Inferior parietal cortex (tissue), 1 donor: ENCODE measurements at regions not wholly inside any gene's neighbourhood (a gene's known extent, or its start where the extent isn't known, plus 50 kb on each side); places are given as distances from the start of the nearest gene placed in this dataset.
A peak's percentile ranks its signal among the peaks of the same experiment; 100 is the strongest.
"Not testable (repeated sequence)": the region's sequence is repeated elsewhere in the genome, so short reads cannot be mapped to it uniquely, and the experiment has no call there.

Experiments used
- DNase-seq: peaks from one replicate; pipeline ENCODE4 v3.0.0-alpha.2; 2016; ENCODE audit errors: extremely low spot score

GRCh38 chr14:40273417-40273816 lies 841.2 kb upstream of the FBXO33 start:
- no peak for DNase-seq

- DNase-seq: no peak
Measured at GRCh38 chr14:40271480-40271879, 839.2 kb upstream of the FBXO33 start.

DNA sequence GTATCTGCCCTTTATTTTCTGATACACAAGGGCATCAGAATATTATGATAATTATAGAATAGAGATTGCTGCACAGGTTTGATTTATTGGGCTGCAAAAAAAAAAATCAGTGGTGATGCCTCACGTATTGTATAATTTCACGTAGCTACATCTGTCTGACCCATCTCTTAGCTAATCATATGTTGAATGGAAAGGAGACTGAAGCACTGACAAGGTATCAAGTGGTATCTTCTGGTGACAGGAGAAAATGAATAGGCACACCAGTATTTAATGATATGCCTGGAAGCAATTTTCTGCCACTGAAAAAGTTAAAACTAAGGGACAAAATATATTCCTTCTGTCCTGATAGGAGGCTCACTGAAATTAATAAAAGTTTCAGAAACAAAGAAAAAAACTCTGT lies 837.2 kb upstream of the FBXO33 start:
- DNase-seq: no peak

DNA sequence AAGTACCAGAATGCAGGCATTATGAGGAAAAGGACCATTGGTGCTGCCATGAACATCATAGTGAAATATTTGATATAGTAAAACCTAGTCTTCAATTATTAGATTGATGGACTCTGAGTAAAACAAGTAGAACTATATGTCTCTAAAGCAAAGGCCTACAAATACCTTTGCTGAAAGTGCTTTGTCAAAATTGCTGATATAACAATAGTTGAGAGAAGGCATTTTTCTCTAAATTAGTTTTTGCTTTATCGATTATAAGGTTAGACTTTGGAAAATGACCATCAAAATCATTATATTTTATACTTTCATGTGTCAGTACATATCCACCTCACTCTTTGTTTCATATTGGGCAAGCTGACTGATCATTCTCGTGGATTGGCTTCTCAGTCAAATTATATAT lies 836.0 kb upstream of the FBXO33 start:
- DNase-seq: no peak

- no peak for DNase-seq
Measured at GRCh38 chr14:40265096-40265495, 832.9 kb upstream of the FBXO33 start.

DNA sequence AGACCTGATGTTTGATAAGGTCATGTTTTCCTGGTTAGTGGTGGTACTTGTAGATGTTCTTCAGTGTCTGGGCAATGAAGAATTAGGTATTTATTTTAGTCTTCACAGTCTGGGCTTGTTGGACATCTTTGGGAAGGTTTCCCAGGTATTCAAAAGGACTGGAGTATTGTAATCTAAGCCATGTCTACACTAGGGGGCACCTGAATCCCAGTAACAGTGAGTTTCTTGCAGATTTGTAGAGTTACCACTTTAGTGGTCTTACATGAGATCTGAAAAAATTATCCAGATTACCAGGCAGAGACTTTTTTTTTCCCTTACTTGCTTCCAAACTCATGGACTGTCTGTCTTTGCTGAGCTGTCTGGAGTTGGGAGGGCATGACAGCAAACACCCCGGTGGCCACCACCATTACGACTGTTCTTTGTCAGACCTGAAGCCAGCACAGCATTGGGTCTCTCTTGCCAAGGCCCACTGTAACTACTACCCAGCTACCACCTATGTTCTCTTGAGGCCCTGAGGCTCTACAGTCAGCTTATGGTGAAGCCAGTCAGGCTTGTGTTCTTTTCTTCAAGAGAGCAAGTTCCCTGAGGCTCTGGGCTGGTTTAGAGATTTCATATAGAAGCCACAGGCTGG lies 820.7 kb upstream of the FBXO33 start:
- no peak for DNase-seq

DNA sequence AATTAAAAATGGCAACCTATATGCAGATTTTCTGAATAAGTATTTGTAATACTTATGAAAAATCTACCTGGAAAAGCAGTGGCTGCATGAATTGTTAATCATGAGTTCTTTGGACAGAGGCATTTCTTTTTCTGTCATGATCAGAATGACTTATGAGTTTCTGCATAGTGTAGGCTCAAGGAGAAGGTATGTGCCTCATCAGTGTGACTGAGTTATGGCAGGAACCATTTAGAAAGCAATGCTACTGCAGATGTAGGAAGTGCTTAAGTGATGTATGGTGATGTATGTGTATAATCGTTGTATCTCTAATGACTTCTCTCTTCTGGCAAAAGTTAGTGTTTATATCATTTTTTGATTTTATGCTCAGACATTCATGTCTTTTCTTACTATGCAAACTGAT lies 816.4 kb upstream of the FBXO33 start:
- no peak for DNase-seq

- DNase-seq: peak; percentile 14
Measured at GRCh38 chr14:40240245-40240859, 808.1 kb upstream of the FBXO33 start.

DNA sequence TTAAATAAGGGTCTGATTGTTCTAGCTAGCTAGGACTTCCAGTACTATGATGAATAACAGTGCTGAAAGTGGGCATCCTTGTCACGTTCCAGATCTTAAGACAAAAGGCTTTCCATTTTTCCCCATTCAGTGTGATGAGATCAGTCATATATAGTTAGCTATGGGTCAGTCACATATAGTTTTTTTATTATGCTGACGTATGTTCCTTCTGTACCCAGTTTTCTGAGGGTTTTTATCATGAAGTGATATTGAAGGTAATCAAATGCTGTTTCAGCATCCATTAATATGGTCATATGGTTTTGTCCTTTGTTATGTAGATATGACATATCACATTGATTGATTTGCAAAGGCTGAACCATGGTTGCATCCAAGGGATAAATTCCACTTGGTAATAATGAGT lies 800.1 kb upstream of the FBXO33 start:
- DNase-seq: no peak

- DNase-seq: no peak
Measured at GRCh38 chr14:40229676-40230075, 797.4 kb upstream of the FBXO33 start.

GRCh38 chr14:40222996-40223395 lies 790.8 kb upstream of the FBXO33 start:
- DNase-seq: no peak

- DNase-seq: no peak
Measured at GRCh38 chr14:40221428-40221827, 789.2 kb upstream of the FBXO33 start.

- DNase-seq: no peak
Measured at GRCh38 chr14:40219032-40219431, 786.8 kb upstream of the FBXO33 start.

DNA sequence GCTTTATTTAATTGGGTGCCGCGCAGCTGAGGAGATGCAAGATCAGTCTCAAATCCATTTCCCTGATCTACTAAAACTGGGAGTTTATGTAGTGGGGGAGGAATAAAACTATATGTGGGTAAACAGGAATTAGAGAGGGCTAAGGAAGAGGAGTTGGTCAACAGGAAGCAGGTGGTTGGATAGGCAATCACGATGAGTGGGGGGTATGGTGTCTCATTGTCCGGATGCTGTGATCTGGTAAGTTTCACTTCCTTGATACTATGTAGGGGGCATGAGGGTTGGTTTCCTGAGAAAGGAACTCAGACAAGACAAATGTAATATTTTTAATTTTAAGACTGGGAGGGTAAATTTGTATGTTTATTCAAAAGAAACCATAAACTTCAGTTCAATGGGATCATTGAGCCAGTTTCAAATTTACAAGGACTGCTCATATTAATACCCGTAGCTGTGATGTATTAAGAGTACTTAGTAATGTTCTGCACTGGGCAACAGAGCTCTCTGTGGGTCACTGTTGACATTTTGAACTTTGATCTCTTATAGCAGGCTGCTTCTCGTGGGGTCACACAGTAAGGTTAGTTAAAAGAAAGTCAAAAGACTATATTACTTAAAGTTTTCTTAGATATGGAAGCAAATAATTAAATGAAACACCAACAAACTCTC lies 786.2 kb upstream of the FBXO33 start:
- no peak for DNase-seq

- no peak for DNase-seq
Measured at GRCh38 chr14:40216976-40217375, 784.7 kb upstream of the FBXO33 start.

GRCh38 chr14:40216408-40216807 lies 784.2 kb upstream of the FBXO33 start:
- DNase-seq: not testable (repeated sequence)

GRCh38 chr14:40213701-40214100 lies 781.5 kb upstream of the FBXO33 start:
- DNase-seq: no peak

DNA sequence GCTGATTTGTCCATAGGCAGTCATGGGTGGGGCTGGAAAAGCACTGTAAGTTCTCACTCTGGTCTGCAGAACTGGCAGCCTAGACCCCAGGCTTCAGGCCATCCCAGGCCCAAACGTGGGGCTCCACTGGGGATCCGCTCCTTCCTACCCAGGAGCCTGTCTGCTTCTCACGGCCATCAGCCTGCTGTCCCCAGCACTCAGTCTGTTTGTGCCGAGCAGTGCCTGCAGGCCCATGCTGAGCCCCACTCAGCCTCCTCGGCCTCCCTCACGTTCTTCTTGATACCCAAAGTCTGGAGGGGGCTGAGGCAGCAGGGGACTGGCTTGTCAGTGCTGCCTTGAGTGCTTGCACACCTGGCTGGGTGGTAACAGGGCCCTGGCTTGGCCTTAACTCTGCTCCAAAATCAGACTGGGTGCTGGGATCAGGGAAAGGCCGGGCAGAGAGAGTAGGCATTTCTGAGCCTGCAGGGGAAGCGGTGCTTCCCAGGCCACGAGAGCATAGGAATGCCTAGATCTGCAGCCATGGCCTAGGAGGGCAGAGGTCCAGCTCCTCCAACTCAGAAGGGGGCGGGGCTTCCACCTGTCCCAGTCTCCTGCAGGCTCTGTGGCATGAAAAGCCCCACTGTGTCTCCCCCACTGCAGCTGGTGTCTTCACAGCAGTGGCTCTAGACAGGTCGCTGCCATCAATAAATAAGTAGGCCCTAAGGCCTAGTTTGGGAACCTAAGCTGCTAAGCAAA lies 772.4 kb upstream of the FBXO33 start:
- DNase-seq: no peak

DNA sequence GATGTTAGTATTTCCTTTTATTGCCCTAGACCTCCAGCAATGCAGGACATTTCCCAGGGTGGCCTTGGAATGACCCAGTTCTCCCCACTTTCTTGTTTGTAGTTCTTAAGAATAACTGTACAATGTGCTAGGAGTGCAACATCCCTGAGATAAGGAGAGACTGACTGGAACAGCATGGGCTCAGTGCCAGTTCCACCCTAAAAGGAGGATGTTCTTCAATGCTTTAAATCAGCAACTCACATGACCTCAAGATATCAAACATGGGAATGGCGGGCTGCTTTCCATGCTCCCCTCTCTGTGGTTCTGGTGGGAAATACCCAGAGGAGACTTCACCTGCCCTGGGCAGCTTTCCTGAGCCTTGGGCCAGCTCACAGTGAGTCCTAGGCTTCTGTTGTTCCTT lies 766.9 kb upstream of the FBXO33 start:
- DNase-seq: no peak

DNA sequence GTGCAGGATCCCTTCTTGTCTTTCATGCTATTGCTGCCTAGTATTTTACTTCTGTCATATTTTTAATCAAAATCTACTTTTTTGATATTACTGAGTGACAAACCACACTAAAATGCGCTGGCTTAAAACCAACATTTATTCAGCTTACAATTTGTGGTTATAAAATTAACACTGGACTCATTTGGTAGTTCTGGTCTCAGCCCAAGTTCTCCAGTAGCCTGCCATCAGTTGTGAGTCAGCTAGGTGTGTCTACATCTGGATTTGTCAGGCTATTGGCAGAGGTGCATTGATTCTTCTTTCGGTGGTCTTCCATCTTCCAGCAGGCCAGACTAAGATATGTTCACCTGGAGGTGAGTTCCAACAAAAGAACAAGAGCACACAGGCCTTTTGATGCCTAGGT lies 765.1 kb upstream of the FBXO33 start:
- DNase-seq: no peak

DNA sequence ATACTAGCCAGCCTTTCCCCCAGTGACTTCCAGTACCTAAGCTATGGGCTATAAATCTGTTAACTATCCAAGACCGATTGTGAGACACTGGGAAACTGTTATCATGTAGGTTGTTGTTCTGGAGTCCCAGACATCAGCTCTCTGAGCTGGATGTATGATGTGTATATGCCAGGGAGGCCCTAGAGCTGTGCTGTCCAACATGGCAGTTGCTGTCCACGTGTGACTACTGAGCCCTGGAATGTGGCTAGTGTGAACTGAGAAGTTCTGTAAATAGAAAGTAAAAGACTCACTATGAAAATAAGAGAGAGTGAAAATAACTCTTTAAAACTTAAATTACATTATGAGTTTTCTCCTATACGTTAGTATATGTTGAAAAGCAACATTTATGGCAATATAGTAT lies 755.8 kb upstream of the FBXO33 start:
- DNase-seq: no peak

- DNase-seq: no peak
Measured at GRCh38 chr14:40164083-40164482, 731.9 kb upstream of the FBXO33 start.

GRCh38 chr14:40139657-40140056 lies 707.4 kb upstream of the FBXO33 start:
- no peak for DNase-seq
